ENCODE measurements at regions not wholly inside any gene's neighbourhood (a gene's known extent, or its start where the extent isn't known, plus 50 kb on each side); places are given as distances from the start of the nearest gene placed in this dataset.

DNA sequence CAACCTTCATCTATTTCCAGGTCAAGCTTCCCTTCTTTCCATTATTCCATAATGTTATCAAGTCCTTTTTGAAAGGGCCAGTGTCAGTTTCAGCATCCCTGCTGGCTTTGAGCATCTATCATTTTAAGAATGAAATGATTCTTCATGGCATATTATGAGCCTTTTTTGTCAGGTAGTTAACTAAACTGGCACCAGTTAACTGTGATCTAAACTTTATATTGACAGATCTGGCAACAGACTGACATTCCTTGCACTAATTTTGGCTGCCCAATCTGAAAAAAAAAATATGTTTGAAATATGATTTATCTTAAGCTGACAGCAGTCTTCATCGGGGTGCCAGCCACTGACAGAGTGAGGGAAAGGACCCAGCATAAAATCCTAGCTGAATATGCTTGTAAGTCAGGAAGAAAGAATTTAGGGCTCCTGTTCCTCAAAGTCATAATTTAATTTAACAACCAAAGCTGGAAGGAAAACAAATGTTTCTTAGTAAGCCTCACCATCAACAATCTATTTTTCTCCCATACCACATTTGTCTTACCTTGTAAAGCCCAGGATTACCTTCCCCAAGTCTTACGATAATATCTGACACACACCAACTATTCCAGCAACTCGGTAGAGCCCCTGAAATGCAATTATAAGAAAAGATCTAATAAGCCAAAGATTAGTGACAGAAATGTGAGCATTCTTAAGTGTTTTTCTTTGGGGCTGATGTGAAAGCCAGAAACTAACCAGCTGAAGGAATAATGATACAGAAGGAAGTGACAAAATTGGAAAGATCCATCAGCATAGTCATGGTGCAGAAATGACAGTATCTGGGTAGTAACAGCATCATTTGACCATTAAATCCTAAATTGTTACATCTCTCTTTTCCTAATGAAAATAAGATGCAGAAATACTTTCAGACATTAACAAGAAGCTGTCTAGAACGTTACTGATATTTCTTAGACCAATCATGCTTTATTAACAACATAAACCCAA is 228.1 kb downstream of the RBM43 start:
- DNase-seq (ENCODE audit: low read depth, low spot score), result no peak

DNA sequence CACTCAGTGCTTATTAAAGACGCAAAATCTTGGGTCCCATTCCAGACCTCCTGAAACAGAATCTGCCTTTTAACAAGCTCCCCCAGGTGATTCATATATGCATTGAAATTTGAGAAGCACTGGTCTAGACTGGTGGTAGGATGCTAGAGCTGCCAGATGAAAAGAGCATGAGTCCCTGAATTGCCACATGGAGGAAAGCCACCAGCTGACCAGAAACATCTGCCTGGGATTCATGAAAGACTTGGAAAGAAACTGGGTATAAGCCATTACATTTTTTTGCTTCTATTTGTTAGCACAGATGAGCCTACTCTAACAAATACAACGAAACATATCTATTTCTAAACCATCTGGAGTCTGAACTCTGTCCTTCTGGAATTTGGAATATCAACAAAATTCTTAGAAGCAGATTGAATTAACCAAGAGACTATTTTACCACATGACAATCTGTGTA is 228.9 kb downstream of the RBM43 start:
- DNase-seq (ENCODE audit: low read depth, low spot score), result no peak

DNA sequence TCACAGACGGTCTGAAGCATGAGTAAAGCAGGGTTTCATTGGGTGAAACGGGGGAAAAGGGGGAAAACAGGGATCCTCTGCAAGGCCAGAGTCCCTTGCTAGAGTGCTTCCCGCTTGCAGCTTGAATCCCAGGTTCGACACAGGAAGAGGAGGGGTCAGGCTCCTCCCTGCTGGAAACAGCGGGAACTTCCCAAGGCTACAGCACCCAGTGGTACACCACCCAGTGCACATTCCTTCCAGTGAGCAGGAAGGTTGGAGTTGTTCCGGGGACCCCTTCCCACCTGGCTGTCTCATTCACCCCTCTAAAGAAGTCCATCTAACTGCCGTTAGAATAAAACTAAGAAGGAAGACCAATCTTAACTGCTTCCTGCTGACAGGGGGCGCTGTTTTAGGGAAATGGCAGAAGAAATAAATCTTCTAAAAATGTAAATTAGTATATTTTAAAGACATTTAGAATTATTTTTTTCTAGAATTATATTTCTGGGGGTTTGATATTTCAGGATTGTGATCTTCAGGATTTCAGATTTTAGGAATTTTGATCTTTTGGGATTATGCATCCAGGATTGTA is 230.9 kb downstream of the RBM43 start:
- DNase-seq (ENCODE audit: low read depth, low spot score), result no peak

DNA sequence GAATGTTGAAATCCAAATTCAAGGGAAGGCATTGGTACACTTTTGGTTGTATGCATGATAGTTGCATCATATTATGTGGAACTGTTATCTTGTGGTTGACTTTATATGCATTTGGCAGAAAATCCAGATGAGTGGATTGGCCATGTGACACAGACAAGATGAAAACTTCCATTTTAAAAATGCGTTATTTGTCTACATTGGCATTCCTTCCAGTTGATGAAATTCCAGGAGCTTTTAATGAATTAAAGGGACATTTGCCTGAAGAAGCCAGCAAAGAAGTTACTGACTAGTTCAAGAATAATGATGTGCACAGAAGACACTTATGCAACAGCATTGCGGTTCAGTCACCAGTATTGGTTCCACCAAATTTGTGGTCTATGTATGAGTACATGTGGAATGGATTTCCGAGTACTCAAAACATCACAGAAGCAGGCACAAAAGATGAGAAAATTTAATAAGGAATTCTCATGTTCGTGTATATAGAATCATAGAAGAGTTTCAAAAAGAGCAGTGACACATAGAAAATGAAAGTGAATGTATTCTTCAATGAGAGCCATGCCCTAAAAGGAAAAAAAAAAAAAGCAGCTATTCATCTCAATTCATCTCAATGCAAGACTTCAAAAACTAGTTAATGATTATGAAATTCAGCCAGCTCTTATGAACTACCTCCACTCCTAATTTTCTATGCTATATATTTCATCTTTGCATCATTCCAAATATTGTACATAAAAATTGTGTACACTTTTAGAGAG is 232.1 kb downstream of the RBM43 start:
- no peak for DNase-seq (ENCODE audit: low read depth, low spot score)

DNA sequence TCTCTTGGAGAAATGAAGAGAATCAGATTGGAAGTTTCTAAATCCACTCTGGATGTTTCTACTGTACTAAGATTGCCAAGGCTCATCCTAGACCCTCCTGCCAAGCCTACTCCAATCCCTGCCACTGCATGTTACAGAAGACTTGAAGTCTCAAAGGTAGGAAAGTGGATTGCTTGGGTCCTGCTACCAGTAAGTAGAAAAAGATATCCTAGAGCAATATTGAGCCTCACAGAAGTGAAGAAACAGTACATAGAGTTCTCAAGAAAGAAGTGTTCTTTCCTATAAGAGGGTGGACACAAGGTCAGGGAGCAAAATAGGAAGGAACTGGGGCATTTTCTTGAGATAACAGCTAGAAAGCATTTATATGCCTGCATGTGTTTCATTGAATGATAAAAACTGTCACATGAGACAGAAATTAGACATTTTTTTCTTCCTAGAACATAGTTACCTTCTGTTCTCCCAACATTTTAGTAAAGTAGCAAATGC is 232.9 kb downstream of the RBM43 start:
- DNase-seq (ENCODE audit: low read depth, low spot score), result no peak

DNA sequence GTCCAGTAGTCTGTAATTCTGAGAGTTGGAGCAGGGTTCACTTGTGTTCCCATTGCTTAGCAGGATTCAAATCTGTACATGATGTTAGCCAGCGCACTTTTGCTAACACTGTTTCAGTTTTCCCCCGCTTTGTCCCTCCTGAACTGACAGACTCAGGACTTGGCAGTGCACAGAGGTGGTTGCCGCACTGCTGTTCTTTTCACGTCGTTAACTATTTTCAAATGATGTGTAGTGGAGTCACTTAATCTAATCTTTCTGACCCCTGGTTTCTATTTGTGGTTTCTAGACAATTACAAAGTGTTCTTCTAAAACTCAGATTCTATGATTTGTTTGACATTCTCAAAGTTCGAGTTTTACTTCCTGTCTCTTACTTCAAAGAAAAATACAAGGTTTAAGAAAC is 234.5 kb downstream of the RBM43 start:
- no peak for DNase-seq (ENCODE audit: low read depth, low spot score)

DNA sequence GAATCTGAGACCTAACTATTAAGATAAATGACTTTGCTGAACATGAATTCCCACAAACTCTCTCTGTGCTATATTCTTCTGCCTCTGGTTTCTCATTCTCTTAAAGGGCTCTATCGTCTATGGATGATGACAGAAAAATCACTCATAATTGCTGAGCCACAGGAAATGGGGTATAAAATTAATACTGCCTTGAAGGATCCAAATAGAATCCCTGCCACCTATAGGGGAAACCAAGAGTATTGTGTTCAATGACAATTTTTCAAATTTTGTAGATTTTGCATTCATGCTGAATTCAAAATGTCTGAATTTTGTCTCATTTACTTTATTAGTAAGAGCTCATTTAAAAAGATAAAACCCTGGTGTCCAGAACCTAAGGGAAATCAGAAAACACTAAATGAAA is 235.8 kb downstream of the RBM43 start:
- no peak for DNase-seq (ENCODE audit: low read depth, low spot score)

DNA sequence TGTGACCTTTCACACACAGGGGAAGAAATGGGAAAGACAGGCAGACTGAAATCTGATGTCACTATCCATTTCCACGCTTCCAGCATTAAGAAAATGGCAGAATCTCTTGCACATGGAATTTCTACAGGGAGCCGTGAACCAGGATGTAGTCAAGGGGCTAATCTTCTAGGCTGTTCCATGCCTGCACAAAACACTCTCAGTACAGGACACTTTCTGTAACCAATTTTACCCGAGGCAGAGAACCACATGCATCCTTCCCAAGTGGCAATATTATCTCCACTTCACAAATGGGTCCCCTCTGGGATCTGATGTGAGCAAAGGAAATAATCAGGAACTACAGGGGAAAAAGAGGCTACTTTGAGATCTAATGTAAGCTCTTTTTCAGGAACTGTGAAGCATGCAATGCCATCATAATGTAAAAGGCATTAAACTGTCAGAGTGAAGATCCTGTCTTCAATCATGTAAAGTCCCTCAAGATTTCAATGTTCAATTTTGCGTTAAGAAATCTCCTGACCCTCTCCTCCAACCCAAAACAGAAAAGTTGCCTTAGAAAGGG is 236.9 kb downstream of the RBM43 start:
- no peak for DNase-seq (ENCODE audit: low read depth, low spot score)

DNA sequence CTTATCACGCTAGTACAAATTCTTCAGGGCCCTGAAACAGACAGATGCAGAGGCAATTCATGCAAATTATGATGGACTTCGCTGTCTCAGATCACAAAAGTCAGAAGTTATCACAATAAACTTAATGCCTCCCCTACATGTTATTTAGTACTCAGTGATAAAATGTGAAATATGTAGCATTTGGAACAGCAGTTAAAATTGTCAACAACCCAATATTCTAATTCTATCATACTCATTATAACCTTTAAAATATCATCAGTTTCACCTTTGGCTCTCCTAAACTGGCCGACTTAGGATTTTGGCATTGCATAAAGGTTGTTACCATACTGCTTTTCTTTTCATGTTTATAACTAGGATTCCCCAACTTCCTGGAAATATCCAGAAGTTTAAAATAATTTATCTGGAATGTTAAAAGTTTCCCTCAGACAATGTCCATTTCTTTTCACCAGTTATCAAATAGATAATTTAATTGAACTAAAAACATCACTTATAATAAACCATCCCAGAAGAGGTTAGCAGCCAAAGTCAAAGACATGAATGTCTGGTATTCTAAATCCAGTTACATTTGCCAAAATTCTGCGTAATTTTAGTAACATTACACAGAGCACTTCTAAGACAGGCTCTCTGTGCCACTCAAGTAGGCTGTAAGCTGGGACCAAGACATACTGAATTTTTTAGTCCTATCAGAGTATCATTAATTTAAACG is 239.8 kb downstream of the RBM43 start:
- no peak for DNase-seq (ENCODE audit: low read depth, low spot score)

DNA sequence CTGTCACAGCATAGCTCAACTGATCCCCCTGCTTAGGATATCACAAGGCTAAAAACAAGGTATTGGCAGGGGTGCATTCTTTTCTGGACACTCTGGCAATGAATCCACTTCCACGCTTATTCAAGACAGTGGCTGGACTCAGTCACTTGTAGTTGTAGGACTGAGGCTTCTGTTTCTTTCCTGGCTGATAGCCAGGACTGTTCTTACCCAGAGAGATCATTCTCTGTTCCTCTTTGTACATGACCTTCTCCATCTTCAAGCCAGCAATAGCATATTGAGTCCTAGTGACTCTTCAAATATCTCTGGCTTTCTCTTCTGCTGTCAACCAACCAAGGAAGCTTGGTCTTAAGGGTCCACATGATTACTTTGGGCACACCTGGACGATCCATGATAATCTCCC is 241.3 kb downstream of the RBM43 start:
- no peak for DNase-seq (ENCODE audit: low read depth, low spot score)

DNA sequence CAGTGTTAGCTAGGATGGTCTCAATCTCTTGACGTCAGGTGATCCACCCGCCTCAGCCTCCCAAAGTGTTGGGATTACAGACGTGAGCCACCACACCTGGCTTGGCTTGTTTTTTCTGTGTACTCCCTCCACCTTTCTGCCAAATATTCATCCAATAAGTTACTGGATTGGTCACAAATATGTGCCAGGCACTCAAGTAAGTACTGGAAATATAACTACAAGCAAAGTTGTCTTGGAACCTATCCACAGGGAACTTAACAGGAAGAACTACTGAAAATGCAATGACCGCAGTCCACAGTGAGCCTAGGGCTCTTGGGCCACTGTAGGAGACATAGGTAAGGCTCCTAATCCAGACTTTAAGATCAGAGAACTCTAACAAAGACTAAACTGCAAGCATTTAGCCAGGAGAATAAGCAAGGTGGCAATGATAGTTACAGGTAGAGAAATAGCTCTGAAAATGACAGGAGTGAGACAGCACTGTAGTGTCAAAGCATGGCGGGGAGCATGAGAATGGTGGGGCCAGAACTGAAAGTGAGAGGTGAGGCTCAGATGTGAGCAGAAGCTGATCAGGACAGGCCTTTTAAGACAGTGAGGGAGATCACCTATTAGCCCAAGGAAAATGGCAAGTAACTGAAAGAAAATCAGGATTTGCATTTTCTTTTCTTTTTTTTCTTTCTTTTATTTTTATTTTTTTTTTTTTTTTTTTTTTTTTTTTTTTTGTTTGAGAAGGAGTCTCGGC is 252.1 kb downstream of the RBM43 start:
- no peak for DNase-seq (ENCODE audit: low read depth, low spot score)

DNA sequence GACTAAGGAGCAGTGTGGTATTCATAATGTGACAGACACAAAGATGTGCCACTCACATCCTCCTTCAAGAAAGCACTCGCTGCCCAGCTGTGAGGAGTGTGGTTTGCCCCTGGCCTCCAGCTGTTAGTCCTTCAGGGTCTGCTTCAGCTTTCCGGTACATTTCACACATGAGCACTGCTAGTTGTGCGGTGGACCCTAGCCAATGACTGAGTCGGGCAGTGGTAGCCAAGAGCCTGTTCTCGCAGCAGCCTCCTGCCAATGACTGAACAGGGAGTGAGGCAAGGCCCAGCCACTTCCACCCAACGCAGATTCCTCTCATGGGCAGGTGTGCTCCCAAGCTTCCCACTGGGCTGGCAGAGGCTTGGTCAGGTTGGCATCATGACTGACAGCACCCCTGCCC is 254.3 kb downstream of the RBM43 start:
- DNase-seq (ENCODE audit: low read depth, low spot score), result no peak

DNA sequence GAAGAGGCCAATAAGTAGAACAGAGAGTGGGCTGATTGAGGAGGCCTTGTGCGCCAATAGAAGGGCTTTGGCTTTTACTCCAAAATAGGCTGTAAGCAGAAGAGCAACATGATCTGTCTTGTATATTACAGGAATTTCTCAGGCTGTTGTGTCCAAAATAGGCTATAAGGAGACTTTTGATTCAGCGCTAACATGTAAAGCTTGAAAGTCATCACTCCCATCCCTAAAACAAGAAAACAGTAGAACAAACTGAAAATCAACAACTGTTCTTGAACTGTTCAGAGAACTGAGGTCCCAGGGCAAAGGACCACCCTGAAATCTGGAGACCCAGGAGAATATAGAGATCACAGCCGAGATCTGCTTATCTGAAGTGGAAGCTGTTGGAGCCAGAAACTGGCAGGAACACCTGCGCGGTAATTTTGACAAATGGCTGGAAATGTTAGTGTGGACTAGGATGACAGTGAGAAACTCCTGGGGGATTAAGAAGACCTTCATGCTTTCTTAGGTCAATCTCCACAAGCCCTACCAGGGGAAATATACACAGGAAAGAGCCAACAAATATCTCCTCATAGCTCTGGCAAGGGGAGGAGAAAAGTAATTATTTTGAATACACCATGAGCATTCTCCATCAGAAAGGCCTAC is 258.6 kb downstream of the RBM43 start:
- no peak for DNase-seq (ENCODE audit: low read depth, low spot score)

DNA sequence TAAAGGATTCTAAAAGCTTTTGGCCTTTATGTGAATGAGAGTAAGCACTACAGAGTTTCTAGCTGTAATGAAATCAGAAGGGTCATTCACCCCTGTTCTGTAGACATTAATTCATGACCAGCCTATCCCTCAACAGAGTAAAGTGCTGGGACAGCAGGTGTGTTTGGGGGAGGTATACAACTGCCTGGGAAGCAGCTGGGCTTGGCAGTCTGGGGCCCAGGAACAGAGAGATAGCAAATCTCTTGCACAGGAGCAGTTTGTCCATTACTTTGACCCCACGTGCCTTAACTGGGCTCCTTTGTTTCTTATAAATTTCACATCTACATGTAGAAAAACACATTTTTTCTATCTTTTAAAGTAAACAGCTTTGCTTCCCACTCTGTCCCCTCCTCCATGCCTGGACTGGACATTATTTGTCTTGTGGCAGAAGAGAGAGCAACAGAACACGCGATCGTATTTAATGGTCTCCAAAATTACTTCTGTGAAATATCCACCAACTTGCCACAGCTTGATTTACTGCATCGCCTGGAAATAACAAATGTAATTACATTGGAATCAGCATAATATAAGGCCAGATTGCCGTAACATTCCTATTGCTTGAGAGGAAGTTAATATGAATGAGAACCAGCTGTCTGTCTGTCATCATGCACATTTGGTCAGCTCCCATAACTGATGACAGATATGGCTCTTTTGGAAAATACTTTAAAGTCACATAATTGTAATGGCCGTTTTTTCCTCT is 263.8 kb downstream of the RBM43 start:
- no peak for DNase-seq (ENCODE audit: low read depth, low spot score)

DNA sequence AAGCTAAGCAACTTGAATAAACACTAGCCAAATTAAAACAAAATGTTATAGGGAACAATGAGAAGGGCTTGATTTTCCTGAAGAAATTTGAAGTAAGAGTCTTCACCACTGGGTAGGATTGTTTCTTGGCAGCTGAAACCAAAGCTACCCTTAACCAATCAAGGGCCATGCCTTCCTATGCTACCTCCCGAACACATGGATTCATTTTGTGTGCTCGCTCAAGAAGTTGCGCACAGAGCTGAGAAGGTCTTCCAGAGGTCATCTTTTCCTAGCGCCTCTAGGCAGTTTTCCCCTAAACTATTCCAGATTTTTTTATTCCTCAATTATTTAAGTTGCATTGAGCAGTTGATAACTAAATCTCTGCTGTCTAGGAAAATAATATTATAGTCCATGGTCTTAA is 264.6 kb downstream of the RBM43 start:
- DNase-seq (ENCODE audit: low read depth, low spot score), result no peak

DNA sequence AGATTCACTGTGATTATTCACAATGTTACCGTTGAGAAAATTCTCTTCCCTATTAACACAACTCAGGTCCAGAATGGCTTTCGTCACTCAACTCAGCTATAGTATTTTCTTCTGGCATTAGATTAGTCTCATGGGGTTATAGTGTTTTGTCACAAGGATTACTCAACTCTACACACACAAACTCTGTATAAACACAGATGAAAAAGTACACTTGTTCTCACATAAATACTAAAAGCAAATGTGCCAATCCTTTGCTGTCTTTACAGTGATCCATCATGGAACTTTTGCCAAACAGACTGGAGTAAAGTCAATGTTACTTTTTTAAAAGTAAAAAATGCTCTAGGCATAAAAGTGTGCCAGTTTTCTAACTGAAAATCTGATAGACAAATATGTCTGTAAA is 267.6 kb downstream of the RBM43 start:
- DNase-seq (ENCODE audit: low read depth, low spot score), result no peak

DNA sequence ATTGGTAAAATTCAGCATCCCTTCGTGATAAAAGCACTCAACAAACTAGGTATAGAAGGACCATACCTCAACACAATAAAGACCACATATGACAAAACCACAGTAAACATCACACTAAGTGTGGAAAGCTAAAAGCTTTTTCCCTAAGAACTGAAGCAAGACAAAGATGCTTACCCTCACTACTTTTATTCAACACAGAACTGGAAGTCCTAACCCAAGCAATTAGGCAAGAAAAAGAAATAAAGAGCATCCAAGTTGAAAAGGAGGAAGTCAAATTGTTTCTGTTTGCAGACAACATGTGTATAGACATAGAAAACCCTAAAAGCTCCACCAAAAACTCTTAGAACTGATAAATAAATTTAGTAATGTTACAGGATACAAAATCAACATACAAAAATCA is 271.7 kb downstream of the RBM43 start:
- DNase-seq (ENCODE audit: low read depth, low spot score), result no peak

DNA sequence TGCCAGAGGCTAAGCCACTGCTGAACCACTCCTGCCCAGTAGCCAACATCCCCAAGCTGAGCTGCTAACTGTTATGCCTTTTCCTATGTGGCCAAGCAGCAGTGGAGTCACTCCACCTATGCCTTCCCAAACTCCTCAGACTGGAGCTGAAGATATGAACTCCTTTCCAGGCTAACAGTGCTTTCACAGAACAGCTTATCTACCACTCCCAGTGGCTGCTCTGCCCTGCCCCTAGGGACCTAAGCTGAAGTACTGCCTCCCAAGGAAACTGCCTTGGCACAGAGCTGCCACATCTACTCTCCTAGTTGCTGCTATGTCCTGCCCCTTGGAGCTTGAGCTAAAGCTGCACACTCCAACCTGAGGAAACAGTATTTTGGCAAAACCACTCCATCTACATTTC is 275.9 kb downstream of the RBM43 start:
- DNase-seq (ENCODE audit: low read depth, low spot score), result no peak

DNA sequence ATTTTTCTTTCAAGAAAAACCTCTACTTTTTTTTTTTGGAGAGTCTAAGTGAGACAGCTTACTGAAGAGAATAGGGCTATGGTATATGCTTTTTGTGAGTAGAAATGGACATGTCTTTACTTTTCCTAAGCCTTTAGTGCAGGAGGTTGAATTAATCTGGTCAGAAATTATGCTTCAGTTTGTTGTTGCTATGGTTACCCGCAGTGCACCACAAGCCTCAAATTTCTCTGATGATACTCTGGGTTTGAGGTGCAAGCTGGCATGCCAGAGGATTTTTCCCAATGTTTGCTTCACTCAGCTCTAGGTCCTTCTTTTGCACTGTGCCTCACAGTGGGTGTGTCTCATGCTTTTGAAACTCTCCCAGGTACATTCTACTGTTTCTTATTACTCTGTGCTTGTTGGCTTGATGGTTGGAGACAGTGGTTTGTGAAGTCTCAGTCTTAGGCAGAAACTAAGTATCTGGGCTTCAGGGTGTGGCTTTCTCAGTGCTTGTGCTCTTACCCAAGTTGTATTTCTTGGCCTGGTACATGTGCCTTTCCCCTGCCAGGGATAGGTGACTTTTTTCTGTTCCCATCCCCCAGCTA is 278.3 kb downstream of the RBM43 start:
- DNase-seq (ENCODE audit: low read depth, low spot score), result no peak
